Left cardiac atrium (tissue), 4 donors: ENCODE measurements at regions not wholly inside any gene's neighbourhood (a gene's known extent, or its start where the extent isn't known, plus 50 kb on each side); places are given as distances from the start of the nearest gene placed in this dataset.

Source experiments
- ATAC-seq, 2 donors: fragments of 200-7000 bp; cut with Tn5 transposase; one replicate each; pipeline ENCODE4 v1.9.1; 2020; ENCODE audit warnings: mild to moderate bottlenecking in 2 of 2, moderate library complexity in 2 of 2
- DNase-seq: peaks from one replicate; pipeline ENCODE4 v3.0.0-alpha.2; 2020
- intact Hi-C, 2 donors: fragments of 100-400 bp; cut with DNase I; formaldehyde crosslinking; loops; one replicate each; pipeline versions ENCODE4 v1.14.1 to v1.15.1; 2022 to 2023
- donor health status: DM: no; HTN: yes; CAD: no.
- donor health status: DM: no; HTN: yes; CAD: no; lungs with severe emphysema.
- donor health status: DM: yes; HTN: yes; CAD: no.
- donor health status: Dilated cardiomyopathy.

DNA sequence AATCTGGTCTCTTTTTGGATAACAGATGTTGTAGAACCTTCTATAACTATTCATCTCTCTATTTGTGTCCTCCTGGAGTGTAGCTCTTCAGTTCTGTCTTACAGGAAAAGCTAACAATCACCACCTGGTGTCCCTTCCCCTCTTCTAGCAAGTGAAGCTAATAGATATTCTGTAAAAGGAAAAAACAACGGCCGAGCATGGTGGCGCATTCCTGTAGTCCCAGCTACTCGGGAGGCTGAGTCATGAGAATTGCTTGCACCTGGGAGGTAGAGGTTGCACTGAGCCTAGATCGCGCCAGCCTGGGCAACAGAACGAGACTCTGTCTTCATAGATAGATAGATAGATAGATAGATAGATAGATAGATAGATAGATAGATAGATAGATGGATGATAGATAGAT, 779.4 kb downstream of the TUSC7 start:
- ATAC-seq (no peak), DNase-seq (no peak)
- intact Hi-C loops = no loop called here

DNA sequence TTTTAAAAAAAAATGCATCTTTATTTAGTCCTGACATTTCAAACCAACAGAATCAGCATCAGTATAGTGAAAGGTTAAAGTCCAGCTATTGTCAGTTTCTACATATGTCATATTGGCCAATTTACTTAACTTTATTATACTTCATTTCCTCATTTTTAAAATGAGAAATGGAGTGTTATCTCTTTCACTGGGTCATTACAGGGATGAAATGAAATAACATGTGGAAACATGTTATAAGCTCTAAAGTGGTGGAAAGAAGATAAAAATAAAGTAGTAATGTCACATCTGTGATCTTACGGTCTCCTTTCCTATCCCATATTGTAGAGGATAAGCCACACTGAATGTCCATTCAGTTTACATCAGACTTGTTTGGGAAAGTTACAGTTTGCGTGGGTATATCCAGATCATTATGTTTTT, 780.1 kb downstream of the TUSC7 start:
- DNase-seq (no peak), ATAC-seq (no peak)
- intact Hi-C loops = no loop called here

- intact Hi-C loops = no loop called here
- no peak for ATAC-seq
- no peak for DNase-seq
These were observed 781.1 kb downstream of the TUSC7 start for GRCh38 chr3:117490716-117491115.

- intact Hi-C loops = no loop called here
- DNase-seq (no peak), ATAC-seq (no peak)
These were observed 786.0 kb downstream of the TUSC7 start for GRCh38 chr3:117495620-117496019.

DNA sequence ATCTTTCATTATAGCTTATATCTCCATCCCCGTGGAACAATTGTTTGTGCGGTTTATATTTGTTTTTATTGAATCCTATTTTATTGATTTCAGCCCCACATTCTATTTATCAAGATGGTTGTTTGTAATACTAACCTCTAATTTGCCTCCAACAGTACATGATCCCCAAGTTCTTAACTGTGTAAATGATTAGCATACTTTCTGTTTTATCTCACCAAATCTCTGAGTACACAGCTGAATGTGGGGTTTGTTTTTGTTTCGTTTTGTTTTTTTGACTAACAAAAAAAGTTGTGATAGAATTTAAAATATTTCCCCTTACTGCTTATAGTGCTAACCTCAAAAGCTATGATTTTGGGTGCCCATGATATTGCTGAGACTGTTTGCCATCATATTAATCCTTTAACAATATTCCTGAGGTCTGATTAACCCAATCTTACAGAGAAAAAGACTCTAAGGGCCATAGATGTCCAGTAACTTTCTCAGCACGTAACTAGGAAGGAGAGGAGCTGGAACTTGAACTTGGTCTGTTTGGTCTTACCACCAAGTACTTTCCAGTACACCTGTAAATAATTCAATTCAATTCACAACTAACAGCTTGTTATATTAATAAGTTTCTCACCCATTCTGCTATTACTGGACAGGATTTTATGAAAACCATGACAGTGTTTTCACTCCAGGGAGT, 789.8 kb downstream of the TUSC7 start:
- DNase-seq (no peak), ATAC-seq (no peak)
- intact Hi-C loops = no loop called here

GRCh38 chr3:117507958-117508357, 798.4 kb downstream of the TUSC7 start:
- DNase-seq (no peak), ATAC-seq (no peak)
- intact Hi-C loops = no loop called here

DNA sequence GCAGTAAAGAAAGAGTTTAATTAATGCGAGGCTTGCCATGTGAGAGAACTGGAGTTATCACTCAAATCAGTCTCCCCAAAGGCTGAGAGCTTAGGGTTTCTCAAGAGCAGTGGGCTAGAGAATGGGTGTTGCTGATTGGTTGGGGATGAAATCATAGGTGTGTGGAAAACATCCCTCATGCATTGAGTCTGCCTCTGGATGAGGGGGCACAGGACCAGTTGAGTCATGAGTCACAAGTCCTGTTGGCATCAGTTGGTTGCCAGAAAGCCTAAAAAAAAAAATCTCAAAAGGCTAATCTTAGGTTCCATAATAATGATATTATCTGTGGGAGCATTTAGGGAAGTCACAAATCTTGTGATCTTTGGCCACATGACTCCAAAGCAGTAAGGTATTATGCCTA, 800.3 kb downstream of the TUSC7 start:
- ATAC-seq = no peak
- intact Hi-C loops = no loop called here
- no peak for DNase-seq

DNA sequence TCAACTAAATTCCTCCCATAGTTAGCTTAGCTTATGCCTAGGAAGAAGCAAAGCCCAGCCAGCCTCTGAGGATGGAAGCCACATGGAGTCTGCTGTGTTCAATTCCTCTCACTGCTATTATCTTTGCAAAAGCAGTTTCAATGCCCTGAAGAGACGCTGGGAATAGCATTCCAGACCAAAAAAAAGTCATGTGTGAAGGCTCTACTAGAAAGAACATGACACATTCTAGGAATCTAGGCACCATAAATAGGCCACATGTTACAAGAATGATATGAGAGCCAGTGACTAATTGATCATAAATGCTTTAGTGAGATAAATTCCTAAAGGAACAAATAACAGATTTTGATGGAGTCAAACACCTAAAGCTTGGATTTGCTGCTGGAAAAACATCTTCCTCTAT, 800.8 kb downstream of the TUSC7 start:
- DNase-seq (no peak), ATAC-seq (no peak)
- intact Hi-C loops = no loop called here

- intact Hi-C loops = no loop called here
- DNase-seq = no peak
- no peak for ATAC-seq
These were observed 803.4 kb downstream of the TUSC7 start for GRCh38 chr3:117512975-117513374.

GRCh38 chr3:117515309-117515708, 805.7 kb downstream of the TUSC7 start:
- DNase-seq (no peak), ATAC-seq (no peak)
- intact Hi-C loops = no loop called here

DNA sequence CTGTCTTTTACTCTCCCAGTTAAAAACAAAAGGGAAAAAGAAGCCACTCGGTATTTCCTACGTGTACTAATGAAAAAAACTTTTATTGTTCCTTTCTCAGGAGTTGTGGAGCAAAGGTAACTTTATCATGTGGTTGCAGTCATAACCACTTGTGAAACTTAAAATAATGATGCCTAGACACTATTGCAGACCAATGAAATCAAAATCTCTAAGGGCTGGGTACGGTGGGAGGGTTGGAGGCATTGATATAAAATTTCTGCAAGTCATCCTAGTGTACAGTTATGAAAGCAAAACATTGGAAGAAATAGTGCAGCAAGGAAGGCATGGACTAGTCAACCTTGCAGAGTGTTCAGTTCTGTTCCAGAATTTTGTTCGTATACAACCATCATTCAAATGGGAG, 808.8 kb downstream of the TUSC7 start:
- DNase-seq = no peak

GRCh38 chr3:117519776-117520175, 810.2 kb downstream of the TUSC7 start:
- DNase-seq = no peak
- no peak for ATAC-seq
- intact Hi-C loops = loop anchor here in 1 of 2 donors (10.0 kb wide), 1 partner anchor 495 kb away; no protein-coding TSS in a partner anchor

More for the DNA sequence above, 808.8 kb downstream of the TUSC7 start:
- intact Hi-C loops = no loop called here
- no peak for ATAC-seq

DNA sequence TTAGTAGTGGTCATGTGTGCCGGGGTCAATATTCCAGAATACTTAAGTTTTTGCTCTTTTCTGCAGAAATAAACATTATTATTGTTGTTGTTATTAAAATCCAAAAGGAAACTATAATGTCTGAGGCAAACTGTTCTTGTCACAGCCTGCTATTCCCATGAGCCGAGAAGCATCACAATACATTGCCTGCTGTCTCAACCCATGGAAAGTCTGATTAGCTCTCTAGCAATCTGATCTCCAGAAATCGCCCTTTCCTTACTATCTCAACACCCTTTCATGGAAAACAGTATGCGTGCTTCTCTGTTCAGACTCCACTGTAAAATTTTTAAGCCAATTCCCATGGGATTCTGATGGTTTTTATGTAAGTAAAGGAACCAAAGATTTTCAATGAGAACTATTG, 811.0 kb downstream of the TUSC7 start:
- DNase-seq (no peak), ATAC-seq (no peak)
- intact Hi-C loops = loop anchor here in 1 of 2 donors (10.0 kb wide), 1 partner anchor 496 kb away; no protein-coding TSS in a partner anchor

- ATAC-seq = no peak
- DNase-seq = no peak
- intact Hi-C loops = loop anchor here in 1 of 2 donors (10.0 kb wide), 1 partner anchor 499 kb away; no protein-coding TSS in a partner anchor
These were observed 813.8 kb downstream of the TUSC7 start for GRCh38 chr3:117523418-117523817.

DNA sequence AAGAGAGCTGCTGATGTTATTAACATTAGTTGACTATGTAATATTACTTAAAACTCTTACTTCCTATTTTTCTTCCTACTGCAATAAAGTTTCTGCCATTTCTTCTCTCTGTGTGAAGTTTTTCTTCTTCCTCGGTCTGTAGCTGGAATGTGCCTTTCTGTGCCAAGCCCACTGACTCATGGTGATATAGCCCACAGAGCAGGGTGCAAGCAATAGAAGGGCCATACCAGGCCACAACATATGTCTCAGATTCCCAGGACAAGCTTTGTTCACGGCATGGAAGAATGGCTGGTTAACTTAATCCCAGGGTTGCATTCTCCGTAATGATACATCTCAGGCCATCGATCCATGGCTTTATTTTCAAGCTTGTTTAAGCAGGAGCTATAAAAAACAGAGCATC, 815.3 kb downstream of the TUSC7 start:
- intact Hi-C loops = loop anchor here in 1 of 2 donors (10.0 kb wide), 1 partner anchor 500 kb away; no protein-coding TSS in a partner anchor

DNA sequence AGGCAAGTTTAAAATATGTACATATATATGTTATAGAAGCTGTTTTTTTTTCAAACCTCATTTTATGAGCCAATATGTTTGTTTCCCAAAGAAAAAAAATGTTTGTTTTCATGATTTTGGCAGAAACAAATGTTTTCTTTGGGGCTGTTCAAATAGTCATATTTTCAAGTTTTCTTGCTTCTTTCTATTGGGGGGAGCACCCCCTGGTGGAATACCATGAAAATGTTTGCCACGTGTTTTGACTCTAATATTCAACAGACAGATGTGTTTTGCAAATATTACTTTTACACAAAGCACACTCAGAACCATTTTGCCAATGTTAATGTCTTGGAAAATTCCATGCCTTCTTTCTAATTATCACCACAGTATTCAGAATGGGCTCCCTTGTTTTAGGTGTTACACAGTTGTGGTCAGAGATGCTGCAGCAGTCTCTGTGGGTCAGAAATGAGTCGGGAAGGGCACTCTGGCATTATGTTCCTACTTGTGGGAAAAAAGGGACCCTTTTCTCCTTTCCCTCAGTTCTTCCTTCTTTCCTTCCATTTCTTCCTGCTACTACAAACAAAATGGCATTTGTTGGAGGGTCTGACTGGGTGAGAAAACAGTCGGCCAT, 817.0 kb downstream of the TUSC7 start:
- DNase-seq = no peak
- no peak for ATAC-seq
- intact Hi-C loops = loop anchor here in 1 of 2 donors (10.0 kb wide), 1 partner anchor 502 kb away; no protein-coding TSS in a partner anchor

More for the DNA sequence above, 815.3 kb downstream of the TUSC7 start:
- ATAC-seq = no peak
- DNase-seq = no peak

- DNase-seq = no peak
- intact Hi-C loops = loop anchor here in 1 of 2 donors (10.0 kb wide), 1 partner anchor 503 kb away; no protein-coding TSS in a partner anchor
- ATAC-seq = no peak
These were observed 817.8 kb downstream of the TUSC7 start for GRCh38 chr3:117527346-117527745.

DNA sequence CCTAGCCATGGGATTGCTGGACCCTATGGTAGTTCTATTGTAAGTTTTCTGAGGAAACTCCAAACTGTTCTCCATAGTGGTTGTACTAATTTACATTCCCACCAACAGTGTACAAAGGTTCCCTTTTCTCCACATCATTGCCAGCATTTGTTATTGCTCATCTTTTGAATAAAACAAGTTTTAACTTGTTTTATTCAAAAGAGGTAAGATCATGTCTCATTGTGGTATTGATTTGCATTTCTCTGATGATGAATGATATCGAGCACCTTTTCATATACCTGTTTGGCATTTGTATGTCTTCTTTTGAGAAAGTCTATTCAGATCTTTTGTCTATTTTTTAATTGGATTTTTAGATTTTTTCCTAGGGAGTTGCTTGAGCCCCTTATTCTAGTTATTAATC, 819.1 kb downstream of the TUSC7 start:
- DNase-seq (no peak), ATAC-seq (no peak)
- intact Hi-C loops = loop anchor here in 1 of 2 donors (10.0 kb wide), 1 partner anchor 504 kb away; no protein-coding TSS in a partner anchor

DNA sequence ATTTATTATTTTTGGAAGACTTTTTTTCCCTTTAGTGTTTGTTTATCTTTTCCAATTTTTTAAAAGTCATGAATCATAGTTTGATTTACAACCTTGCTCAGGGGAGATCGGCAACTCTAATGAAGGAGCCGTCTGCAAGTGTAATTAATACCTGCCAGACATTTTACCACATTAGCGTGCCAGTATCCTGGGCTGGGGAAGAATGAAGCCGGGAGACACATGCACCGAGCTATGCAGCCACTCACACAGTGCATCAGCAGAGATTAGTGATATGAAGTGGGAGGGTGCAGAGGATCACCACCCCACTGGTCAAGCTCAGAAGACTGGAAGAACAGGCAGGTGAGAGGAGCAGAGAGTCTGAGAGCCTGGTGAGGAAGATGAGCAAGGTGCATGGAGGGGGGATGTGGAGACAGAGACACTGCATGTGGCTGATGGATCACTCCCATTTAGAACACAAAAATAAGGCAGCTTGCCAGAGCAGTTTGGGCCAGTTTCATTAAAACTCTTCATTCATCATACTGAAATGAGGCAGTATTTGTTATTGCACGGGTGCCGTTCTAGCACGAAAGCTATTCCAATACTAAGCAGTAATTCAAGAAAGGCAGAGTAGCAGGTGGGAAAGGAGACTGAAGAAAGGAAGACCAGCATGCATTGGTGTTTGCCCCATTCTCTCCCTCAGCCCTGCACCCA, 821.6 kb downstream of the TUSC7 start:
- DNase-seq (no peak), ATAC-seq (peak in 1 of 2 donors; percentile 68)
- intact Hi-C loops = no loop called here

DNA sequence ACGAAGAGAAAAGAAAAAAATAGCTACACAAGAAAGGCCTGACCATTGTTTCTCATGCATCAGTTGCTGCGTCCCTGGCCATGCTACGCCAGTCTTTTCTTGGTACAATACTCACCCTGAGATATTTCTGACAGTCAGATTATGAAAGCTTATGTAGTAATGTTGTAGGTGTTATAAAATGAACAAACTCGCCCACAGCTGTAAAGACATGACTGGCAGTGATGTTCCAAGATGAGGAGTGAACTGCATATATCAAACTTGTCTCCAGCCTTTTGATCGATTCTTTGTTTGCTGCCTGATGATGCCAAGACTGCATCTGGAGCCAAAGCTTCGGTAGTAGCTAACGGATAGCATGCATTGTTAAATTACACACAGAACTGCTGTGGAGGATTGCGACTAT, 822.7 kb downstream of the TUSC7 start:
- no peak for ATAC-seq
- intact Hi-C loops = no loop called here
- no peak for DNase-seq
